IMR-90 (cell line): ENCODE measurements at regions not wholly inside any gene's neighbourhood (a gene's known extent, or its start where the extent isn't known, plus 50 kb on each side); places are given as distances from the start of the nearest gene placed in this dataset.

Source experiments
- ATAC-seq: fragments of 200-7000 bp; cut with Tn5 transposase; 2 replicates; pipeline ENCODE4 v1.9.1; 2020; ENCODE audit warnings: low read depth, mild to moderate bottlenecking, moderate library complexity
- BruUV-seq: library from RNA; stranded (reverse); fragments of 400-500 nt; replicated peaks from 2 replicates; lab custom pipeline; 2021; lab: Mats Ljungman, UMichigan
- CTCF ChIA-PET: fragments of 300-600 bp; formaldehyde crosslinking; extraction: SDS; loops from one replicate; lab custom pipeline; 2021; ENCODE audit warnings: antibody characterized with exemption; lab: Yijun Ruan, JAX
- POLR2A ChIA-PET: fragments of 300-600 bp; sonication (Branson Sonifier 250); formaldehyde crosslinking; loops from one replicate; lab custom pipeline; 2022; ENCODE audit warnings: antibody characterized with exemption; ENCODE audit not compliant: unreplicated experiment; lab: Charles Lee
- DNase-seq: peaks from one replicate; pipeline ENCODE4 v3.0.0; 2013
- H2AFZ ChIP-seq: replicated peaks from 2 replicates; pipeline ENCODE3; 2013; ENCODE audit warnings: low read length, mild to moderate bottlenecking; ENCODE audit not compliant: poor library complexity
- H2AK5ac ChIP-seq: 2 replicates; pipeline ENCODE4 v1.6.1; 2013; ENCODE audit warnings: low read depth, low read length, inconsistent platforms
- H2AK9ac ChIP-seq: replicated peaks from 2 replicates; pipeline ENCODE3; 2013; ENCODE audit warnings: mild to moderate bottlenecking, low read depth, low read length, moderate library complexity; ENCODE audit not compliant: poor library complexity
- H2BK120ac ChIP-seq: 2 replicates; pipeline ENCODE4 v1.6.1; 2013; ENCODE audit warnings: low read depth, low read length, inconsistent platforms
- H2BK15ac ChIP-seq: 3 replicates; pipeline ENCODE4 v1.6.1; 2013; ENCODE audit warnings: low read depth, low read length, inconsistent platforms
- H2BK20ac ChIP-seq: 2 replicates; pipeline ENCODE4 v1.6.1; 2013; ENCODE audit warnings: low read depth, mild to moderate bottlenecking, inconsistent platforms, low read length, moderate library complexity
- H2BK5ac ChIP-seq: 2 replicates; pipeline ENCODE4 v1.6.1; 2013; ENCODE audit warnings: mild to moderate bottlenecking, low read depth, low read length, inconsistent platforms; ENCODE audit not compliant: poor library complexity, severe bottlenecking
- H3K14ac ChIP-seq: replicated peaks from 2 replicates; pipeline ENCODE4 v1.6.1; 2013; ENCODE audit warnings: low read depth, low read length, inconsistent platforms
- H3K18ac ChIP-seq: 2 replicates; pipeline ENCODE4 v1.6.1; 2013; ENCODE audit warnings: low read depth, low read length, control low read depth
- H3K23ac ChIP-seq: 2 replicates; pipeline ENCODE4 v1.6.1; 2013; ENCODE audit warnings: low read depth, low read length, inconsistent platforms
- H3K27ac ChIP-seq: 2 replicates; pipeline ENCODE4 v1.5.1; 2013; ENCODE audit warnings: mild to moderate bottlenecking, control low read depth, low read length; ENCODE audit not compliant: insufficient read depth
- H3K27me3 ChIP-seq: 2 replicates; pipeline ENCODE4 v1.6.1; 2013; ENCODE audit warnings: low read length; ENCODE audit not compliant: control insufficient read depth, insufficient read depth
- H3K36me3 ChIP-seq: 2 replicates; pipeline ENCODE4 v1.6.1; 2013; ENCODE audit warnings: low read length, mixed read lengths; ENCODE audit not compliant: control insufficient read depth, insufficient read depth
- H3K4ac ChIP-seq: 2 replicates; pipeline ENCODE4 v1.6.1; 2013; ENCODE audit warnings: low read depth, low read length, inconsistent platforms
- H3K4me1 ChIP-seq: 2 replicates; pipeline ENCODE4 v1.6.1; 2013; ENCODE audit warnings: low read length, mixed read lengths; ENCODE audit not compliant: control insufficient read depth, insufficient read depth
- H3K4me2 ChIP-seq: 2 replicates; pipeline ENCODE4 v1.6.1; 2013; ENCODE audit warnings: low read depth, mild to moderate bottlenecking, control low read depth, low read length, moderate library complexity
- H3K4me3 ChIP-seq: 2 replicates; pipeline ENCODE4 v1.5.1; 2013; ENCODE audit warnings: low read depth, mild to moderate bottlenecking, control low read depth, low read length, moderate library complexity; ENCODE audit not compliant: insufficient read depth
- H3K56ac ChIP-seq: 2 replicates; pipeline ENCODE4 v1.6.1; 2013; ENCODE audit warnings: low read length, inconsistent platforms; ENCODE audit not compliant: insufficient read depth; ENCODE audit errors: extremely low read depth
- H3K79me1 ChIP-seq, 2 experiments: 2 replicates each; pipeline ENCODE4 v1.6.1; 2013; ENCODE audit warnings: low read length in 2 of 2, inconsistent platforms in 1 of 2, low read depth in 1 of 2
- H3K9ac ChIP-seq: 2 replicates; pipeline ENCODE4 v1.6.1; 2013; ENCODE audit warnings: low read depth, low read length, control low read depth
- H3K9me1 ChIP-seq: 2 replicates; pipeline ENCODE4 v1.6.1; 2013; ENCODE audit warnings: low read length, inconsistent platforms; ENCODE audit not compliant: insufficient read depth
- H3K9me3 ChIP-seq: 2 replicates; pipeline ENCODE4 v1.6.1; 2013; ENCODE audit warnings: low read length; ENCODE audit not compliant: control insufficient read depth, insufficient read depth
- H4K20me1 ChIP-seq: 2 replicates; pipeline ENCODE4 v1.6.1; 2013; ENCODE audit warnings: low read length, inconsistent platforms; ENCODE audit not compliant: insufficient read depth
- H4K5ac ChIP-seq: 2 replicates; pipeline ENCODE4 v1.6.1; 2013; ENCODE audit warnings: mild to moderate bottlenecking, low read depth, low read length, control low read depth
- H4K8ac ChIP-seq, 2 experiments: 2 replicates each; pipeline ENCODE4 v1.6.1; 2013; ENCODE audit warnings: low read depth in 2 of 2, low read length in 2 of 2, control low read depth in 1 of 2, inconsistent platforms in 1 of 2
- H4K91ac ChIP-seq: 2 replicates; pipeline ENCODE4 v1.6.1; 2013; ENCODE audit warnings: low read depth, low read length, inconsistent platforms; ENCODE audit not compliant: insufficient read depth
- MAFK ChIP-seq: IDR thresholded peaks from 2 replicates; pipeline ENCODE4 v1.6.1; 2012; ENCODE audit warnings: low read depth, low read length, improper control_type of control experiment
- MXI1 ChIP-seq: IDR thresholded peaks from 2 replicates; pipeline ENCODE4 v1.6.1; 2012; ENCODE audit warnings: low read depth, mild to moderate bottlenecking, low read length, moderate library complexity, borderline replicate concordance
- NFE2L2 ChIP-seq: fragments of 150-350 bp; IDR thresholded peaks from 2 replicates; pipeline ENCODE4 v1.6.1; 2016; ENCODE audit warnings: low read depth, mild to moderate bottlenecking, low read length
- POLR2A ChIP-seq: IDR thresholded peaks from 2 replicates; pipeline ENCODE4 v1.6.1; 2012; ENCODE audit warnings: mild to moderate bottlenecking, low read depth, low read length
- RAD21 ChIP-seq: IDR thresholded peaks from 2 replicates; pipeline ENCODE4 v1.6.1; 2012; ENCODE audit warnings: low read length, improper control_type of control experiment
- RCOR1 ChIP-seq: IDR thresholded peaks from 2 replicates; pipeline ENCODE4 v1.6.1; 2012; ENCODE audit warnings: mild to moderate bottlenecking, low read length, improper control_type of control experiment; ENCODE audit not compliant: insufficient replicate concordance
- RFX5 ChIP-seq: IDR thresholded peaks from 2 replicates; pipeline ENCODE4 v1.8.0; 2012; ENCODE audit warnings: low read depth, mild to moderate bottlenecking, low read length, moderate library complexity
- SMC3 ChIP-seq: fragments of 150-350 bp; IDR thresholded peaks from 2 replicates; pipeline ENCODE4 v1.6.1; 2016; ENCODE audit warnings: low read depth, mild to moderate bottlenecking, antibody characterized with exemption, low read length, moderate library complexity
- WGBS, 2 experiments: methylation state at CpG; one replicate each; pipeline versions ENCODE4 v1.1.5 to v1.1.7; 2013; ENCODE audit warnings: missing lambda C conversion rate in 2 of 2; ENCODE audit not compliant: insufficient read length in 1 of 2; ENCODE audit errors: extremely low coverage in 2 of 2; 5-methylcytosine and 5-hydroxymethylcytosine counted together
- dilution Hi-C: fragments of 300-500 bp; cut with HindIII; formaldehyde crosslinking; loops from one replicate; pipeline ENCODE4 v1.14.3; 2018; ENCODE audit warnings: low sequenced_read_pairs; ENCODE audit not compliant: unreplicated experiment
- in situ Hi-C: fragments of 300-500 bp; cut with MboI; formaldehyde crosslinking; loops from 3 replicates; pipeline ENCODE4 v1.14.3; 2019; ENCODE audit warnings: low sequenced_read_pairs, inconsistent platforms, mixed read lengths
- intact Hi-C: fragments of 100-400 bp; cut with micrococcal nuclease; formaldehyde crosslinking; loops from 2 replicates; pipeline ENCODE4 v1.10.0; 2022
- TF ChIP-seq, protein P1 (sequence below): conservative IDR thresholded peaks from 2 replicates; pipeline ENCODE4 v1.5.1; 2012; ENCODE audit warnings: mild to moderate bottlenecking, low read depth, low read length, improper control_type of control experiment
- TF ChIP-seq, protein P2 (sequence below): fragments of 150-350 bp; IDR thresholded peaks from 2 replicates; pipeline ENCODE4 v1.6.1; 2016; ENCODE audit warnings: low read depth, mild to moderate bottlenecking, low read length, moderate library complexity, borderline replicate concordance

DNA sequence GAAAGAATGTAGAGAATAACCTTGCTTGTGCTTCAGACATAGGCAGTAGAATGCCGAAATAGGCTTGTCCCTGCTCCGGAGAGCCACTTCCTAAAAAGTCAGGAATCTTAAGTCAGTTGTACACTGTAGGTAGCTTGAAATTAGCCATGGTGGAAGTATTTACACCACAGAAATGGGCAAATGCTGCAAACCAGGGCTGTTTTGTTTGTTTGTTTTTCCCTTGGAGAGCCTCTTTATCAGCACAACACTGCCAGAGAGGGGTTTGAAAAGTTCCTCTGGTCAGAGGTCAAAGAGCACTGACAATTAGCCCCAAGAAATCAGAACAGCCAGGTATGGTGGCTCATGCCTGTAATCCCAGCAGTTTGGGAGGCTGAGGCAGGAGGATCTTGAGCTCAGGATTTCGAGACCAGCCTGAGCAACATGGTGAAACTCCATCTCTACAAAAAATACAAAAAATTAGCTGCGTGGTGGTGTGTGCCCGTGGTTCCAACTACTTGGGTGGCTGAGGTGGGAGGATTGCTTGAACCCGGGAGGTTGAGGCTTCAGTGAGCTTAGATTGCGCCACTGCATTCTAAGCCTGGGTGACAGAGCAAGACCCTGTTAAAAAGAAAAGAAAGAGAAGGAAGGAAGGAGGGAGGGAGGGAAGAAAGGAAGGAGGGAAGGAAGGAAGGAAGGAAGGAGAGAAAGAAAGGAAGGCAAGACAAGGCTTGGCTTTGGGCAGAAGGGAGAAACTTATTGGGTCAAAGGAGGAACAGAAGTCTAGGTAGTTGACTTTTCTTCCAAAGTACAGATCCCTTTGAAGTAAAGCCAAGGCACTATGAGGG, 61.0 kb upstream of the ZMYND8 start:
- no peaks in the 10 kb centered on the region for H3K36me3 ChIP-seq
- no peak overlapping the region for H2BK20ac ChIP-seq
- no peak for ATAC-seq
- intact Hi-C loops, result no loop called here
- no peak overlapping the region for H3K4me2 ChIP-seq
- no peak overlapping the region for H2BK15ac ChIP-seq
- H3K4me1 ChIP-seq, result 0 out of 2 replicates have a peak, but pooled peaks cover 1% of the 10 kb centered on the region
- CTCF ChIA-PET, result no interaction called here
- no peak overlapping the region for H3K4me3 ChIP-seq
- in situ Hi-C loops, result no loop called here
- no peak overlapping the region for H3K23ac ChIP-seq
- no peak overlapping the region for H3K14ac ChIP-seq
- no peaks in the 10 kb centered on the region for H3K79me1 ChIP-seq
- no peak overlapping the region for H4K5ac ChIP-seq
- H3K9me3 ChIP-seq, result no peaks in the 10 kb centered on the region
- H2AK9ac ChIP-seq, result no peak overlapping the region
- H3K27ac ChIP-seq, result no peak overlapping the region
- H4K20me1 ChIP-seq, result no peaks in the 10 kb centered on the region
- dilution Hi-C loops, result no loop called here
- H4K91ac ChIP-seq, result no peak overlapping the region
- H2AK5ac ChIP-seq, result no peak overlapping the region
- POLR2A ChIA-PET, result no interaction called here
- no peak overlapping the region for H2AFZ ChIP-seq
- no peak overlapping the region for H2BK120ac ChIP-seq
- H3K4ac ChIP-seq, result no peak overlapping the region
- no TSS peak for BruUV-seq
- DNase-seq, result no peak
- WGBS, 2 experiments, result 85% methylated on average over 4 of the region's 7 CpGs; no CpG with 5 or more reads in 1 of the 2 experiments
- TF ChIP-seq MAFK (no peak), RFX5 (no peak), RAD21 (no peak), SMC3 (no peak), MXI1 (no peak), NFE2L2 (no peak), POLR2A (no peak), RCOR1 (no peak)
- TF ChIP-seq, protein P1, sequence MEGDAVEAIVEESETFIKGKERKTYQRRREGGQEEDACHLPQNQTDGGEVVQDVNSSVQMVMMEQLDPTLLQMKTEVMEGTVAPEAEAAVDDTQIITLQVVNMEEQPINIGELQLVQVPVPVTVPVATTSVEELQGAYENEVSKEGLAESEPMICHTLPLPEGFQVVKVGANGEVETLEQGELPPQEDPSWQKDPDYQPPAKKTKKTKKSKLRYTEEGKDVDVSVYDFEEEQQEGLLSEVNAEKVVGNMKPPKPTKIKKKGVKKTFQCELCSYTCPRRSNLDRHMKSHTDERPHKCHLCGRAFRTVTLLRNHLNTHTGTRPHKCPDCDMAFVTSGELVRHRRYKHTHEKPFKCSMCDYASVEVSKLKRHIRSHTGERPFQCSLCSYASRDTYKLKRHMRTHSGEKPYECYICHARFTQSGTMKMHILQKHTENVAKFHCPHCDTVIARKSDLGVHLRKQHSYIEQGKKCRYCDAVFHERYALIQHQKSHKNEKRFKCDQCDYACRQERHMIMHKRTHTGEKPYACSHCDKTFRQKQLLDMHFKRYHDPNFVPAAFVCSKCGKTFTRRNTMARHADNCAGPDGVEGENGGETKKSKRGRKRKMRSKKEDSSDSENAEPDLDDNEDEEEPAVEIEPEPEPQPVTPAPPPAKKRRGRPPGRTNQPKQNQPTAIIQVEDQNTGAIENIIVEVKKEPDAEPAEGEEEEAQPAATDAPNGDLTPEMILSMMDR, result no peak
- TF ChIP-seq, protein P2, sequence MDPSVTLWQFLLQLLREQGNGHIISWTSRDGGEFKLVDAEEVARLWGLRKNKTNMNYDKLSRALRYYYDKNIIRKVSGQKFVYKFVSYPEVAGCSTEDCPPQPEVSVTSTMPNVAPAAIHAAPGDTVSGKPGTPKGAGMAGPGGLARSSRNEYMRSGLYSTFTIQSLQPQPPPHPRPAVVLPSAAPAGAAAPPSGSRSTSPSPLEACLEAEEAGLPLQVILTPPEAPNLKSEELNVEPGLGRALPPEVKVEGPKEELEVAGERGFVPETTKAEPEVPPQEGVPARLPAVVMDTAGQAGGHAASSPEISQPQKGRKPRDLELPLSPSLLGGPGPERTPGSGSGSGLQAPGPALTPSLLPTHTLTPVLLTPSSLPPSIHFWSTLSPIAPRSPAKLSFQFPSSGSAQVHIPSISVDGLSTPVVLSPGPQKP, result no peak
- no peak overlapping the region for H3K18ac ChIP-seq
- H2BK5ac ChIP-seq, result no peak overlapping the region
- no peak overlapping the region for H3K9ac ChIP-seq
- no peaks in the 10 kb centered on the region for H3K27me3 ChIP-seq
- no peak overlapping the region for H4K8ac ChIP-seq
- H3K9me1 ChIP-seq, result no peaks in the 10 kb centered on the region; the same call in 1 of the 2 replicates
- H3K56ac ChIP-seq, result no peak overlapping the region
